LNCaP clone FGC (cell line): ENCODE measurements at regions not wholly inside any gene's neighbourhood (a gene's known extent, or its start where the extent isn't known, plus 50 kb on each side); places are given as distances from the start of the nearest gene placed in this dataset.

Source experiments
- DNase-seq: peaks from one replicate; pipeline ENCODE4 v3.0.0-alpha.2; 2011; ENCODE audit warnings: low read depth
- H3K4me3 ChIP-seq: 2 replicates; pipeline ENCODE4 v1.5.1; 2011; ENCODE audit warnings: mild to moderate bottlenecking, low read depth, low read length, control low read depth
- CTCF ChIP-seq: IDR thresholded peaks from 2 replicates; pipeline ENCODE4 v1.5.1; 2012; ENCODE audit warnings: mild to moderate bottlenecking; ENCODE audit not compliant: control insufficient read depth, insufficient read depth; ENCODE audit errors: extremely low read depth

- H3K4me3 ChIP-seq = no peak overlapping the region
- TF ChIP-seq CTCF = no peak
- no peak for DNase-seq
Observed at GRCh38 chr20:7503501-7503900, 436.8 kb downstream of the HAO1 start.

- no peak overlapping the region for H3K4me3 ChIP-seq
- DNase-seq = no peak
- no peak for TF ChIP-seq CTCF
Observed at GRCh38 chr20:7505152-7505834, 435.0 kb downstream of the HAO1 start.

- DNase-seq = no peak
Observed at GRCh38 chr20:7505835-7506221, 434.4 kb downstream of the HAO1 start.

GRCh38 chr20:7516621-7517111 lies 423.6 kb downstream of the HAO1 start:
- H3K4me3 ChIP-seq = no peak overlapping the region
- DNase-seq = no peak
- no peak for TF ChIP-seq CTCF

More at GRCh38 chr20:7505835-7506221, 434.4 kb downstream of the HAO1 start:
- H3K4me3 ChIP-seq = no peak overlapping the region
- TF ChIP-seq CTCF = no peak

GRCh38 chr20:7520361-7520760 lies 419.9 kb downstream of the HAO1 start:
- H3K4me3 ChIP-seq = no peak overlapping the region
- DNase-seq = no peak
- no peak for TF ChIP-seq CTCF

GRCh38 chr20:7523288-7523687 lies 417.0 kb downstream of the HAO1 start:
- H3K4me3 ChIP-seq = no peak overlapping the region
- TF ChIP-seq CTCF = no peak
- no peak for DNase-seq

- TF ChIP-seq CTCF = no peak
- no peak for DNase-seq
- no peak overlapping the region for H3K4me3 ChIP-seq
Observed at GRCh38 chr20:7540018-7540417, 400.2 kb downstream of the HAO1 start.
